Activated T-cell treated with anti-CD3 and anti-CD28 coated beads for 24 hours (primary cell): ENCODE measurements at regions not wholly inside any gene's neighbourhood (a gene's known extent, or its start where the extent isn't known, plus 50 kb on each side); places are given as distances from the start of the nearest gene placed in this dataset.

ENCODE experiments used
- DNase-seq: peaks from one replicate; pipeline ENCODE4 v3.0.0-alpha.2; 2020; ENCODE audit warnings: low read depth

DNA sequence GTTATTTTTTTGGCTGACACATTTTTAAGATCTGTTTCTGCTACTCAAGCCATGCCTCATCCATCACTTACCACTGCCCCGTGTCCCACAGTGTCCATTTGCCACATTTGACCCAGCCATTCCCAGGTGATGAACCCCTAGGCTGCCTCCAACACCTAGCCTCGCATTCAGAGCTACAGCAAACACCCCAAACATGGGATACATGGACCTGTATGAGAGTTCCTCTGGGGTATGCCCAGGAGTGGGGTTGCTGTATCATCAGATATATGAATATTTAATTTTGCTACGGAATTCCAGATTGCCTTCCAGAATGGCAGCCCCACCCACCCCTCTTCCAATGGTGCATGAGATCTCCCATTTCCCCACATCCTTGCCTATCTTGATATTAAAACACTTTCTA is 190.1 kb upstream of the RNF32 start:
- no peak for DNase-seq

DNA sequence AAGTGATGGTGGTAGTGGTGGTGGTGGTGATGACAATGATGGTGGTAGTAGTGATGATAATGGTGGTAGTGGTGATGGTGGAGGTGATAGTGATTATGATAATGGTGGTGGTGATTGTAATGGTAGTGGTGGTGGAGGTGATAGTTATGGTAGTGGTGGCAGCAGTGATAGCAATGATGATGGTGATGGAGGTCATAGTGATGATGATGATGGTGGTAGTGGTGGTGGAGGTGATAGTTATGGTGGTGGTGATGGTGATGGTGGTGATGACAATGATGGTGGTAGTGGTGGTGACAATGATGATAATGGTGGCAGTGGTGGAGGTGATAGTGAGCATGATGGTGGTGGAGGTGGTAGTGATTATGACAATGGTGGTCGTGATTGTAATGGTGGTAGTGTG is 191.7 kb upstream of the RNF32 start:
- DNase-seq: no peak

- no peak for DNase-seq
Observed at GRCh38 chr7:156446990-156447389, 193.6 kb upstream of the RNF32 start.

DNA sequence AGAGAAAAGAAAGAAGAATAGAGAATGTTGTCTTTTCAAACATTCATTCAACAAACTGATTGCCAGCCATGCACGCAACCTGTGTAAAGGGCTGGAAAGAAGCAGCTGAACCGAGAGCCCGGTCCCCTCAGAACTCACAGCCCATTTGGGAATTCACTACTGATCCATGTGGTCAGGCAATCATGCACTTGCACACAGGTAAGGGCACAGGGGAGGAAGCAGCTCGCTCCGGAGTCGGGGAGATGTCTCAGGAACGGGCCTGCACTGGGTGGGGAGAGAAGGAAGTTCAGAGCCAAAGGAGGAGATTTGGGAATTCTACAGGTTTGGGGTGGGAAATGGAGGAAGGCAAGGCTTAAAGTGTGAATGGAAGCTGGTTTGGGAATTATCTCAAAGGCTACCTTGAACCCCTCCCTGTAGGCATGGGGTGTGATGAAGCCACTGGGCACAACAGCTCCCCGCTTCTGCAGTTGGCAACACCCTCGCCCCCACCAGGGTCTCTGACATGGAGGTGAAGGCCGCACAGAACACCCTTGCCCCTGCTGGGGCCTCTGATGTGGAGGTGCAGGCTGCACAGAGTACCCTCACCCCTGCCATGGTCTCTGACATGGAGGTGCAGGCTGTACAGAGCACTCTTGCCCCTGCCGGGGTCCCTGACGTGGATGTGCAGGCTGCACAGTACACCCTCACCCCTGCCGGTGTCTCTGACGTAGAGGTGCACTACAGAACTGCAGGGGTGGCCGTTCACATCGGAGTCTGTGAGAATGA is 194.4 kb upstream of the RNF32 start:
- DNase-seq: no peak

DNA sequence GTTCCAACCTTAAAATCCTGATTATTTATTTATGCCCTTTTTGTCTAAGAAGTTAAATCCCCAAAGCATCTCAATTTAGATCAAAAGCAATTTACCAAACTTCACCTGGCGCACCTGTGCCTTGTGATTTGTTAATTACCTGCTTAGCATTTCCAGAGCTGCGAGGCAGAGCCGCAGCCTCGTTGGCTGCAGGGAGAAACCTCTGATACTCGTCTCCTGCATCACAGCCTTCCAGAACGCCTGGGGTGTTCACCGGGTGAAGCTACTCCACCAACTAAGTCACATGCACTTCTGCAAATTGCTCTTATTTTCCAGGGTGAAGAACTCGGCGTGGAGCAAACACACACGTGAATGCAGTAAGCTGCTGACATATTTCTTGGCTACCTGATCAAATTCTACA is 198.1 kb upstream of the RNF32 start:
- no peak for DNase-seq

- DNase-seq: no peak
Observed at GRCh38 chr7:156440456-156440855, 200.1 kb upstream of the RNF32 start.

DNA sequence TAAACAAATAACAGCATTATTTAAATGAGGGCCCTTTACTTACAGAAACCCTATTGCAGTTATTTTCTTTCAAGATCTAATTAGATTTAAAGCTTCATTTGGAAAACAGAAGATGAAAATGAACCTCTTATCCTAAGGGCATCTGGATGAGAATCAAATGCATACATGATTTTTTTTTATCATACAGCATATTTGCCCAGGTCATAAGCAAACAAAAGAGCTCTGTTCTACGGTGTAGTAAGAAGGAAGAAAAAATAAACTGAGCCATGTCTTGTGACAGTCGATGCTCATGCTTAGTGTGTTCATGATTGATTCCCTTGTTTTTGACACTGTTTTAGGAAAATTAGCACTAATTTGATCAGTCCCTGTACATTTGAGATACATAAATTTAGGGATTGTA is 202.6 kb upstream of the RNF32 start:
- DNase-seq: no peak

DNA sequence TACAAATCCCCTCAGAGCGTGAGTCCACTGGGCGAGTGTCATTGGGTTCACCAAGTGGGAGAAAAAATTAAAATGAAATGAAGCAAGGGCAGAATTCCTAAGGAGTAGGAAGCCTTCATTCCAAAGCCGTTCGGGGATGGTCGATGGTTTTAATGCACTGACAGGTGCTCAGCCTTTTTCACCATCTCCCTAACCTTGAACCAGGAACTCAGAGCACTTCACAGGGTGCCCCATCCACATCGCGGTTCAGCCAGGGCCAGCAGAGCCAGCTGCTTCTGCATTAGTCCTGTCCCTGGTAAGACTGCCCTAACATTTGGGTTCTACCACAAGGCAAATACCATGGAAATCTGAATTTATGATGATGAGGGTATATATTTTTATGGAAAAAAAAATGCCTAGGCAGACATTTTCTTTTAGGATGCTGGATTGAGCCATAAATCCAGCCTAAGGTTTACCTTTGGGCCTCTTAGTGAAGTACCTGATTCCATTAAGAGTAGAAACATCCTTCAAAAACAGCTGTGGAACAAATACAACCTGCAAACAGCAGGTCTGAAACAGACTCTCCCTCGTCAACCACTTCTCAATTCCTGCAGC is 203.5 kb upstream of the RNF32 start:
- no peak for DNase-seq

DNA sequence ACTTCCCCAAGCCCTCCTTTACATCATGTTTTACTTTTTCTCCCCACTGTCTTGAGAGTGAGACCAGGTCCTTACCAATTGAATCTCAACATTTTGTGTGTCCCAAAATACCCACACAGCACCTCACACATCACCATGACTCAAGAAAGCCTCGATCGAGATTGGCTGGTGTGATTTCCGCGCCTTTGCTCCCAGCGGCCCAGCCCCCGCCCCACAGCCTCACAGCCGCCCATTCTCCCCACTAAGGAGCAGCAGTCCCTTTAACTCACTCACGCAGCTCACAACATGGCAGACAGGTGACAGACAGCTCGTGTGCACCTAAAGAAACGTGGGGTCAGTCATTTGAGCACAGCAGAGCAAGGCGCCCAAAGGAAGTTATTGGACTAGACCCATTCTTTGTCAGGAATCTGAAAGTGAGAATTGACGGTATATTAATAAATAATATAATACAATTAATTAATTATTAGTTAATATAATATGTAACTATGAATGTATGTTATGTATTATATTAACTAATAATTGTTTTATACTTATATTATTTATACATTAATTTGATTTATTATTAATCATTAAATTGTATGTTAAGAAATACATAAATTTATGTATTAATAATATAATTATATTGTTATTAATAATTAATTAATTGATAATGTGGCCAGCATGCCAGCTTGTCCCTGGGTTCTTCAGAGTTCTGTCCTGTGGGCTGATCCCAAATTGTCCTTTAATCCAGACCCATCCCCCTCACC is 204.9 kb upstream of the RNF32 start:
- DNase-seq: no peak

GRCh38 chr7:156434706-156435105 is 205.9 kb upstream of the RNF32 start:
- no peak for DNase-seq

GRCh38 chr7:156432018-156432417 is 208.6 kb upstream of the RNF32 start:
- no peak for DNase-seq

- DNase-seq: no peak
Observed at GRCh38 chr7:156430109-156430508, 210.5 kb upstream of the RNF32 start.

DNA sequence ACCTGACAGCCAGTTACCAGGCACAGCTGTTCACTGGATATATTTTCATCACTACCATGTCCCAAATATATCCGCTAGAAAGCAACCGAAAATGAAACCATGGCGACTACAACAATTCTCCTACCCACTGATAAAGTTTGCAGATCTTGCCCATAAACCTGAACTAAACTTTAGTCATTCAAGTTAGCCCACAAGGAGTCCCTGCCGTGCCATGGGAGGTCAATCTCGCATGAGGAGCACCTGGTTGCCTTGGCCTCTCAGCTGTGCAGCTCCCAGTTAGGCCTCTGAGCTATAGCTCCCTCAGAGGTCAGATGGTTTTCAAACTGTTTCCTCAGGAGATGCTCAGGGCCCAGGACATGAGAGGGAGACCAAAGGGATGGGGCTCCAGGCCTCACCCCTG is 211.1 kb upstream of the RNF32 start:
- DNase-seq: no peak

GRCh38 chr7:156423876-156424275 is 216.7 kb upstream of the RNF32 start:
- DNase-seq: no peak

GRCh38 chr7:156420496-156420895 is 220.1 kb upstream of the RNF32 start:
- no peak for DNase-seq

GRCh38 chr7:156419782-156420181 is 220.8 kb upstream of the RNF32 start:
- no peak for DNase-seq

DNA sequence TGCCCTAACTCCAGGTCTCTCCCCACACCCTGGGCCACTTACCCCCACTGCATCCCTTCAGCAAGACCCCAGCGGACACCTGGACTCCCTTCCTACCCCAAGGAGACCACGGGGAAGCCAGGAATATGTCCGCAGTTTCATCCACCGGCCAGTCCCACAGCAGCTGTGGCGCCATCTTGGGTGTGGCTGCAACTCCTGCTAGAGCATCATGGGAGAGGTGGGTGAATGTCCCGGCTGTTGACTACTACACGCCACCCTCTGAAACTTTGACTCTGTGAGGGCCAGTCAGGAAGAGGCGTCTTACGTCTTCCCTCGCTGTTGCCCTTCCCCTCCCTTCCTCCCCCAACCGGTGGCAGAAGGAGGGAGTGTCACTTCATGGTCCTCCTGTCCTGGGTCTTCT is 238.3 kb upstream of the RNF32 start:
- no peak for DNase-seq

- no peak for DNase-seq
Observed at GRCh38 chr7:156401617-156402016, 239.0 kb upstream of the RNF32 start.

DNA sequence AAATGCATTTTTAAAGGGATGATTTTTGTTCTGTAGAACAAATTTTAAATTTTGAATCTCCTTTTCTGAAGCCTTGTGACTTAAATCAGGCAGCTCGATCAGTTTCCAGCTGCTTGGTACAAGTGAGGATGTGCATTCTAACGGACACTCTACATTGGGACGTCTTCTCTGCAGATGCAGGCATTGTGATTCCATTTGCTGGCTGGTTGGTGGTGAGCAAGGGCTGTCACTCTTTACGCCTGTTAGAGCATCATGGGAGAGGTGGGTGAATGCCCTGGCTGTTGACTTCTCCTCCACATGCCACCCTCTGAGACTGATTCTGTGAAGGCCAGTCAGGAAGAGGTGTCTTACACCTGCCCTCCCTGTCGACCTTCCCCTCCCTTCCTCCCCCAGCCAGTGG is 240.5 kb upstream of the RNF32 start:
- no peak for DNase-seq

DNA sequence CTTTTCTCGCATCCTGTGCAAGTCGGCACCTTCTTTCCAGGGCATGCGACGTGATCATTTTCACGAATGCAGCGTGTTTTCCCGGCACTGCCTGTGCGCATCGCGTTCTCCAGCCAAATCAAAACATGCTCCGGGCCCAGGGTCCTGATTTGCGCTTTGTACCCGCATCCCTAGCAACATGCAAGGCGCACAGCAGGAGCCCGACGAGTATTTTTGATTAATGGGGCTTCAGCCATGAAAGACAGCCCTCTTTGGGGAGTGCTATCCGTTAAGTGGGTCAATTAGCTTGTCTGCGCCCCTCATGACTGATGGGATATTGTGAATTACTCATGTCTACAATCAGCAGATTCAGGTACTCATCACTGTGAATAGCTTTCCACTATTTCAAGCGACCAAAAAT is 243.3 kb upstream of the RNF32 start:
- DNase-seq: no peak

DNA sequence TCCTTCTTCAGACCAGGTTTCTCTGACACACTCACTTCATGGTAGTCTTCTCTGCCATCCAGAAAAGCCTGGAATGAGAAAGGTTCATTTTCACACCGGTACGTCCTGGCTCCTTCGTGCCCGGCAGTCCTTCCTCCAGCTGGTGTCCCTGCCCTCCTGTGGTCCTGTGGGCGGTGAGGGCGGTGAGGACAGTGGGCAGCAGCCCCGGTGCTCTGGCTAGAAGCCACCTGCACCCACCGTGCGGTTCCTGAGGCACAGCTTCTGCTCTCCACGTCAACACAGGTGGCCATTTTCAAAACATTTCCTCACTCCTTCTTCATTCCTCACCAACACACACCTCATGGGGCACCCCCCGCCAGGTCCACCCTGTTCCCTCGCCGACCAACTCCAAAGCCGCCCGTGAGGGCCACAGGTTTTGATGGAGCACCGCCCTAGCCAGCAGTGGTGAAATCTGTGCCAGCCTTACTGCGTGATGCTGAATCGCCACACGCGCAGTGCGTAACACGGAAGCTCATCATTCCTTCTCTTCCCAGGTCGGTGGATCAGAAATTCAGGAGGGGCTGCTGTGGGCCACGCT is 251.4 kb upstream of the RNF32 start:
- DNase-seq: no peak

- no peak for DNase-seq
Observed at GRCh38 chr7:156386097-156386496, 254.5 kb upstream of the RNF32 start.

GRCh38 chr7:156384706-156385105 is 255.9 kb upstream of the RNF32 start:
- no peak for DNase-seq
